ENCODE measurements at regions not wholly inside any gene's neighbourhood (a gene's known extent, or its start where the extent isn't known, plus 50 kb on each side); places are given as distances from the start of the nearest gene placed in this dataset.

DNA sequence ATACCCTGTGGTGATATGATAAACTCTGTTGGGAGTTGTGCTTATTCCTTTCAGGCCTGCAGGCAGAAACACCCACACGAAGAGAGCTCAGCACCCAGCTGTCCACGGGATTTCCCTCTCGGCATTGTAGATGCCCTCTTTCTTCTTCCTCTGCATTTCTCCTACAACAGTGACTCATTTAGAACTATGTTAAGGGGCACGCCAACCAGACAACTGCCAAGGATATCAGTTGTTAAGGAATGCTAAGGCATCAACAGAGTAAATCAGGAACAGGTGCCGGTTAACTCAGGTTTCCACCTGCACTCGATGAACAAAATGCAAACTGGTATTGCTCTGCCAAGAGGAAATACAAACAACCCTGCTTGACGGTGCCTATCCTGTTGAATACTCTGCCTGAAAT is 270.0 kb upstream of the PEX5L start:
- TF ChIP-seq EZH2 (IDR thresholded peaks at IDR 0.05; ENCODE audit: borderline replicate concordance, low read depth, low read length, poor library complexity, severe bottlenecking) = no peak
- TF ChIP-seq, protein P1, sequence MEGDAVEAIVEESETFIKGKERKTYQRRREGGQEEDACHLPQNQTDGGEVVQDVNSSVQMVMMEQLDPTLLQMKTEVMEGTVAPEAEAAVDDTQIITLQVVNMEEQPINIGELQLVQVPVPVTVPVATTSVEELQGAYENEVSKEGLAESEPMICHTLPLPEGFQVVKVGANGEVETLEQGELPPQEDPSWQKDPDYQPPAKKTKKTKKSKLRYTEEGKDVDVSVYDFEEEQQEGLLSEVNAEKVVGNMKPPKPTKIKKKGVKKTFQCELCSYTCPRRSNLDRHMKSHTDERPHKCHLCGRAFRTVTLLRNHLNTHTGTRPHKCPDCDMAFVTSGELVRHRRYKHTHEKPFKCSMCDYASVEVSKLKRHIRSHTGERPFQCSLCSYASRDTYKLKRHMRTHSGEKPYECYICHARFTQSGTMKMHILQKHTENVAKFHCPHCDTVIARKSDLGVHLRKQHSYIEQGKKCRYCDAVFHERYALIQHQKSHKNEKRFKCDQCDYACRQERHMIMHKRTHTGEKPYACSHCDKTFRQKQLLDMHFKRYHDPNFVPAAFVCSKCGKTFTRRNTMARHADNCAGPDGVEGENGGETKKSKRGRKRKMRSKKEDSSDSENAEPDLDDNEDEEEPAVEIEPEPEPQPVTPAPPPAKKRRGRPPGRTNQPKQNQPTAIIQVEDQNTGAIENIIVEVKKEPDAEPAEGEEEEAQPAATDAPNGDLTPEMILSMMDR (conservative IDR thresholded peaks at IDR 0.05; ENCODE audit: low read depth, low read length) = no peak
